Type B pancreatic cell (in vitro differentiated cells): ENCODE measurements at regions not wholly inside any gene's neighbourhood (a gene's known extent, or its start where the extent isn't known, plus 50 kb on each side); places are given as distances from the start of the nearest gene placed in this dataset.

ENCODE experiments used
- DNase-seq: peaks from one replicate; pipeline ENCODE4 v3.0.0; 2021; ENCODE audit warnings: mixed read lengths; ENCODE audit not compliant: unreplicated experiment; ENCODE audit errors: extremely low spot score
- H3K27ac Mint-ChIP-seq: 2 replicates; pipeline ENCODE4 v1.8.0; 2021; ENCODE audit warnings: mild to moderate bottlenecking, mixed read lengths
- H3K27me3 Mint-ChIP-seq: 2 replicates; pipeline ENCODE4 v1.8.0; 2021; ENCODE audit warnings: mixed read lengths
- H3K36me3 Mint-ChIP-seq: 2 replicates; pipeline ENCODE4 v1.8.0; 2021; ENCODE audit warnings: mixed read lengths
- H3K4me1 Mint-ChIP-seq: one replicate; pipeline ENCODE4 v1.8.0; 2021; ENCODE audit warnings: mixed read lengths; ENCODE audit not compliant: unreplicated experiment
- H3K4me3 Mint-ChIP-seq: 2 replicates; pipeline ENCODE4 v1.8.0; 2021; ENCODE audit warnings: mild to moderate bottlenecking, mixed read lengths
- H3K9me3 Mint-ChIP-seq: 2 replicates; pipeline ENCODE4 v1.8.0; 2021; ENCODE audit warnings: mixed read lengths
- CTCF ChIP-seq: fragments of 200-600 bp; sonication (generic); conservative IDR thresholded peaks from 2 replicates; pipeline ENCODE4 v1.5.0; 2021; ENCODE audit warnings: antibody characterized with exemption, mild to moderate bottlenecking

- no peaks in the 10 kb centered on the region for H3K9me3 Mint-ChIP-seq
- no peaks in the 10 kb centered on the region for H3K36me3 Mint-ChIP-seq
- no peak for TF ChIP-seq CTCF
- H3K27ac Mint-ChIP-seq: no peak overlapping the region
- no peak overlapping the region for H3K4me3 Mint-ChIP-seq
- no peak for DNase-seq
- H3K4me1 Mint-ChIP-seq: peaks cover 16% of the 10 kb centered on the region
- peaks cover 16% of the 10 kb centered on the region for H3K27me3 Mint-ChIP-seq
Observed at GRCh38 chr20:22374678-22375590, 209.4 kb downstream of the FOXA2 start.

- Mint-ChIP-seq H3K36me3 (no peaks in the 10 kb centered on the region), H3K27me3 (peaks cover 21% of the 10 kb centered on the region), H3K4me1 (peaks cover 16% of the 10 kb centered on the region), H3K27ac (no peak overlapping the region), H3K4me3 (no peak overlapping the region), H3K9me3 (no peaks in the 10 kb centered on the region)
- TF ChIP-seq CTCF: no peak
- no peak for DNase-seq
Observed at GRCh38 chr20:22374066-22374465, 210.3 kb downstream of the FOXA2 start.

GRCh38 chr20:22373164-22373895 lies 211.0 kb downstream of the FOXA2 start:
- DNase-seq: no peak
- no peaks in the 10 kb centered on the region for H3K9me3 Mint-ChIP-seq
- no peaks in the 10 kb centered on the region for H3K36me3 Mint-ChIP-seq
- H3K27me3 Mint-ChIP-seq: peaks cover 28% of the 10 kb centered on the region
- peaks cover 16% of the 10 kb centered on the region for H3K4me1 Mint-ChIP-seq
- H3K27ac Mint-ChIP-seq: no peak overlapping the region
- TF ChIP-seq CTCF: no peak
- H3K4me3 Mint-ChIP-seq: no peak overlapping the region

GRCh38 chr20:22371843-22372242 lies 212.5 kb downstream of the FOXA2 start:
- TF ChIP-seq CTCF: no peak
- no peaks in the 10 kb centered on the region for H3K9me3 Mint-ChIP-seq
- H3K36me3 Mint-ChIP-seq: no peaks in the 10 kb centered on the region
- peaks cover 33% of the 10 kb centered on the region for H3K27me3 Mint-ChIP-seq
- DNase-seq: no peak
- H3K4me3 Mint-ChIP-seq: no peak overlapping the region
- no peak overlapping the region for H3K27ac Mint-ChIP-seq
- peaks cover 16% of the 10 kb centered on the region for H3K4me1 Mint-ChIP-seq

GRCh38 chr20:22370137-22370536 lies 214.2 kb downstream of the FOXA2 start:
- peaks cover 38% of the 10 kb centered on the region for H3K27me3 Mint-ChIP-seq

More at GRCh38 chr20:22370137-22370536, 214.2 kb downstream of the FOXA2 start:
- Mint-ChIP-seq H3K4me1 (peaks cover 9% of the 10 kb centered on the region), H3K4me3 (no peak overlapping the region), H3K36me3 (no peaks in the 10 kb centered on the region), H3K27ac (no peak overlapping the region), H3K9me3 (no peaks in the 10 kb centered on the region)
- no peak for TF ChIP-seq CTCF
- no peak for DNase-seq
